Fibroblast of pulmonary artery (primary cell): ENCODE measurements at regions not wholly inside any gene's neighbourhood (a gene's known extent, or its start where the extent isn't known, plus 50 kb on each side); places are given as distances from the start of the nearest gene placed in this dataset.

Source experiments
- DNase-seq: peaks from one replicate; pipeline ENCODE4 v3.0.0-alpha.2; 2010; ENCODE audit warnings: low read depth
- H3K4me3 ChIP-seq: replicated peaks from 2 replicates; pipeline ENCODE4 v1.5.1; 2011; ENCODE audit warnings: low read depth, mild to moderate bottlenecking, control low read depth, low read length, moderate library complexity
- CTCF ChIP-seq: IDR thresholded peaks from 2 replicates; pipeline ENCODE4 v1.5.1; 2011; ENCODE audit warnings: mild to moderate bottlenecking, control low read depth, low read length, inconsistent platforms; ENCODE audit errors: missing control alignments

DNA sequence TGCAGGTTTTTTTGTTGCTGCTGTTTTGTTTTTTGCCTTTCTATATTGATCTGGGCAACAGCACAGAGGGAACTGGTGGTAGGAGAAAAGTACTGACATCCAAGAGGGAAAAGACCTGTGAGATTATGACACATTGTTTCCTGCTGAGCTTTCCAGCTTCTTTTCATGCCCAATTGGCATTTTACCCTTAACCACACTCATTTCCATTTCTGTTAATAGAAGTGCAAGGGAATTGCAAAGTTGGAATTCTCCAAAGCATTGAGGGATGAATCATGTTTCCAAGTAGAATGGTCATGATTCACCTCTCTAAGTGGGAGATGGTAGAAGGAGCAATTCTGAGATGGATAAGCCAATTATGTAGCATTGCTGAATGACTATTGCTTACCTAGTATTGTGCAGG lies 161.5 kb downstream of the PPARGC1A start:
- no peak for TF ChIP-seq CTCF
- no peak overlapping the region for H3K4me3 ChIP-seq
- peak; percentile 82 for DNase-seq

- H3K4me3 ChIP-seq: no peak overlapping the region
- DNase-seq: no peak
- no peak for TF ChIP-seq CTCF
These were observed 169.3 kb downstream of the PPARGC1A start for GRCh38 chr4:23720556-23720955.

- TF ChIP-seq CTCF: no peak
- no peak for DNase-seq
- H3K4me3 ChIP-seq: no peak overlapping the region
These were observed 171.4 kb downstream of the PPARGC1A start for GRCh38 chr4:23718435-23718834.

DNA sequence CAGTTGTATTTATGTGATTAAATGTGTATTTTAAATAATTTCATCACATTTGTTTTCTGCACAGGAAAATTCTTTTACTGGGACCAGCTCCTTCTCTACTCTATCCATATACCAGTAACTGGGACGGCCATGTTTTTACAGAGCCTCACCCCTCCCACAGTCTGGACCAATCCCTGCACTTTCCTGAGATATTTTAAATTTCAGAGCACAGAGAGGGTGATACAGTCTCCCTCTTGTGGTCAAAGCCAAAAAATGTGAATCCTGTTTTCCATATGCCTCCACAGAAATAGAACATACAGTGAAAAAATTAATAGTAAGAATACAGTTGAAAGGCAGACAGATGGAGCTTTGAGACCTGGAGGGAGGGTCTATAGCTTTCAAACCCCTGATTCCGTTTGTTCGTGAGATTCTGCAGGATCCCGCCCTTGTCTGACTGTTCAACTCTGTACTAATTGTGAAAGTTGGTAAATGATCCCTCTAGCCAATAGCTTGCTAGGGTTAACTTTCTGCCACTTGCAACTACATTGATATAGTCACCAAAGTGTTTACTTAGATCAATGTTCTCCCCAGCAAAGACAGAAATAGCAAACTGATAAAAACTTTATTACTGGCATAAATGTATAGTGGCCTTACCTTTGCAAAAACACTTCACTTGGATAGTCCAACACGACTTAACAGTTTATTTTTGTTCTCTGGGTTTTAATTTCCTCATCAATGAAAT lies 172.2 kb downstream of the PPARGC1A start:
- no peak overlapping the region for H3K4me3 ChIP-seq
- peak; percentile 47 for TF ChIP-seq CTCF
- DNase-seq: peak; percentile 48

DNA sequence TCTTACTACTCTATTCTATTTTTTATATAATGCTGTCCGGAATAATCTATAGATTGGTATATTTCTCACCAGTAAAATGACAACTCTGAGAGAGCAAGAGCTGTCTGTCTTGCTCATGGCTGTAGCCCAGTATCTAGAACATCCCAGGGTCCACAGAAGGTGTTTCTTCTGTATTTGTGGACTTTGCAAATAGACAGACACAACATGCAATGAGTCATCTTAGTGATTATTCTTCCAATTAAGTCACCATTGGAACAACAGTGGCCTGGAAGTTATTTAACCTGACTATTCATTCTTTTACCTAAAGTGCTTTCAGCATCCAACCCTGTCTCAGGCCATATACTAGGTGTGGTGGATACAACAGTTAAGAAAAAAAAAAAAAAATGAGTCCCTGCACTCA lies 179.5 kb downstream of the PPARGC1A start:
- H3K4me3 ChIP-seq: no peak overlapping the region
- no peak for DNase-seq
- no peak for TF ChIP-seq CTCF

DNA sequence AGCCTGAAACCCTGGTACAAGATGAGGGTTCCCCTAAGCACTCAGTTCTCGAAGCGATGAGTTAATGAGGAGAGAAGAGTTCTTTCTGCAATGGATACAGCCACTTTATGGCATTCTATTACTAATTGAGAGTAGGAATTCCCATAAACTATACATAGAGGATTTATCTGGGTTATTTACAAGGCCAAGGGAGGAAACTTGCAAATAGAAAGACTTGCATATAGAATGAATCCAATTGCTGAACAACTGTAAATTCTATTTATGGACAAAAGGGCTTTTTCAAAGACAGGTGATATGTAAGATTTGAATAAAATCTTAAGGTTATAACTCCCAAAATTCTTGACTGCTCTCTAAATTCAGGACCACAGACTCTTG lies 182.2 kb downstream of the PPARGC1A start:
- no peak for DNase-seq
- no peak for TF ChIP-seq CTCF
- no peak overlapping the region for H3K4me3 ChIP-seq
